Stimulated activated CD4-positive, alpha-beta T cell treated with anti-CD3 and anti-CD28 coated beads, Interleukin-2, amount 100 ng/mL, for 48 hours (primary cell): ENCODE measurements at regions not wholly inside any gene's neighbourhood (a gene's known extent, or its start where the extent isn't known, plus 50 kb on each side); places are given as distances from the start of the nearest gene placed in this dataset.
A peak's percentile ranks its signal among the peaks of the same experiment; 100 is the strongest.
"Not testable (repeated sequence)": the region's sequence is repeated elsewhere in the genome, so short reads cannot be mapped to it uniquely, and the experiment has no call there.

Experiments used
- DNase-seq, 2 donors: peaks; one replicate each; pipeline ENCODE4 v3.0.0-alpha.2; 2020

DNA sequence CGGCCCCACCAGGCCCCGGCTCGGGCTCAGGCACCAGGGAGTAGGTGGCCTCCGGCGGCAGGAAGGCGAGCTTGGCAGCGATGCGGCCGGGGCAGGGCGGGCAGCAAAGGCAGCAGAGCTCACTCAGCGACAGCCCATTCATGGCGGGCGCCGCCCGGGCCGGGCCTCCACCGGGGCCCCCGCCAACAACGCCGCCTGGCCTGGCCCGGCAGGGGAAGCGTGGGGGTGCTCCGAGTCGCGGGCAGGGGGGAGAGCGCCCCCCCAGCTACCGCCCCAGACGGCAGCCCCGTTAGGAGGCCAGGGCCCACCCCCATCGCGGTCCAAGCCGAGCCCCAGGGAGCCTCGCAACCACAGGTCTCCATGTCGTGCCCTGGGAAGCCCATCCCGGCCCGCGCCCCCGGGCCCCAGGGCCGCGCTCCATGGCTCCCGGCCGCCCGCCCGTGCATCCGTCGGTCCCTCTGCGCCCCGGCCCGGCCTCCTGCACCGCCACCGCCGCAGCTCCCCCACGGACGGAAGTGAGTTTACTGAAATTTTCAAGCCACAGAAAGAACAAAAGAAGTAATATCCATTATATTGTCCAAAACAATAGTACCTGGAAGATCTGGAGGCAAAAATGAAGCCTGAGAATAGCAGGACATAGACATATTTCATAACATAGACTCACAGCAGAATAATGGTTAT is 126.6 kb upstream of the VPREB1 start:
- not testable (repeated sequence) for DNase-seq

DNA sequence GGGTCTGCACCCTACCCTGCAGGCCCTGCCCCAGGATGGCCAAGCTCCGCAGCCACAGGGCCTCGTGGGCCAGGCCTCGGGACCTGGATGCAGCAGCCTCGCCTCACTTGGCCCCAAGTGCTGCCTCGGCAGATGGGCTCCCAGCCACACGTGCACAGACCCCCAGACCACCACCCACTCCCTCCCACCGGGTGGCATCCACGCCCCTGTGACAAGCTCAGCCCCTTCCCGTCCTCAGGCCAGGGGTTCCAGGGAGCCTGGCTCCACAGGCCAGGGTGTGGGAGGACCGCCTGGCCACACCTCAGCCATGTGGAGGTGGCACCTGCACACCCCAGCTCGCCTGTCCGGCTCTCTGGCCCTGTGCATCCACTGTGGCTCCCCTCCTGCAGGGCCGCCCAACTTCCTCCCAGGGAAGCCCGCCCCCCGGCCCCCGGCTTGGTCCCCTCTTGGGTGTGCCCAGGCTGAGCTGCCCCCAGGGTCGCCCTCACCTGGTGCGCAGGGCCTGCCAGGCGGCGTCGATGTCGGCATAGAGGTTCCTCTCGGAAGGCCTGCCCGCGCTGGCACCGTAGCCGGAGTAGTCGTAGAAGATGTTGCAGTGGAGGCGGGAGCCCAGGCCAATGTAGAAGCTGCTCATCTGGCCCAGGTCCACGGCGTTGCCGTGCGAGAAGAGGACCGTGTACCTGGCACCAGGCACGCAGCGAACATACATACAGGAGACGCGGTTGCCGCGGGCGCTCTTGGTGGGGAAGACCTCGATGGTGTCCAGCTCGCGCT is 127.4 kb upstream of the VPREB1 start:
- DNase-seq, result not testable (repeated sequence)

DNA sequence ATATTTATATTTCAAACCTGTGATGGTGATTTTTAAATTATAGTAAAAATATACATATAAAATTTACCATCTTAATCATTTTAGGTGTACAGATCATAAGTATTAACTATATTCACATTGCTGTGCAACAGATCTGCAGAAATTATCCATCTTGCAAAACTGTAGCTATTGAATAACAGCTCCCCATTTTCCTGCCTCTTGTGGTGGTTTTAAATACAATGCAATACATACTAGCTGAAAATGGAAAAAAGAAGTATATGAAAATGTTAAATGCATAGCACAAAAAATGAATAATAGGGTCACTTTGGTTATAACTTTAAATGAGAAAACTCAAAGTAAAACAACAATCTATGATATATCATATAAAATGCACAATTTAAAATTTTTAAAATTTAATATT is 130.9 kb upstream of the VPREB1 start:
- no peak for DNase-seq

DNA sequence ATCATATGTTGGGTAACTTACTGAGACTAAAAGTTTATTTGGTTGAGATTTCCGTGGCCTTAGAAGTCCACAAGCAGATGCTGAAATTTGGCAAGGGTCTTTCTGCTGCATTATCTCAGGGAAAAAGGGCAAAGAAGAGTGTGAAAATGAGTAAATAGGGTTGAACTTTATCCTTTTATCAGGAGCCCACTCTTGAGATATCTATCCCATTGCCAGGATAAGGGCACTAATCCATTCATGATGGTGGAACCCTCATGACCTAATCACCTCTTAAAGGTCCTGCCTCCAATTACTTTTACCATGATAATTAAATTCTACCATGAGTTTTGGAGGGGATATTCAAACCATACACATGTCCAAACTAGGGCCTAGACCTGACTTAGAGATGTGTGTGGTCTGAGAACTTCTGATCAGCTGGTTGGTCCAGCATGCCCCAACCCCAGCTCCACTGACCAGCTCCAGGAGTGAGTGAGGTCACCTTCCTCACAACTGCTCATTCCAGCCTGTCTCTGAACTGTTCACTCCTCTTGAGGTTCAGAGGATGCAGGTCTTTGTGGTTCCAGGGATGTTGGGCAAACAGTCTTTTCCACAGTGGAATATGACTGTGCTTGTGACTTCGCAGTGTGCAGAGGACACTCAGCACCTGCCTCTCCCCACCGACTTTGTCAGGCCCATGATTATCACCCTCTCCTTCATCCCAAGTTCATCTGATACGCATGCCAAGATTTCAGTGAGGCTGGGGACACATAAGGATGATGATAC is 130.1 kb upstream of the TOP3B start:
- DNase-seq, result no peak

DNA sequence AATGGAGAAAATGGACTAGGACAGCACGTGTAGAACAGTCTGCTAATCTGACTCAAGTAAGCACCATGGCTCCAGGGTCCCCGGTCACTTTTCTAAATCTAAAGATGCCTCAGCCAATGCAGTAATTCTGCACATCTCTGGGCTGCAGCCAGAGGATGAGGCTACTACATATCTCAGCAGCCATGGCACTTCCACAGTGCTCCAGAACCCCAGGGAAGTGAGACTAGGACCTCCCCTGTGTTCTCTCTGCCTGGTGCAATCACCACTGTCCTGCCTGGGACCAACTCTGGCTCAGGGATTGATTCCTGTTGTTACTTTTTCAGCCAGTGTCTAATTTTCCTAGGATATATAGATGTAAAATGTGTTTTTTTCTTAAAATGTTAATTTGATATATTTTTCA is 129.4 kb upstream of the TOP3B start:
- no peak for DNase-seq

DNA sequence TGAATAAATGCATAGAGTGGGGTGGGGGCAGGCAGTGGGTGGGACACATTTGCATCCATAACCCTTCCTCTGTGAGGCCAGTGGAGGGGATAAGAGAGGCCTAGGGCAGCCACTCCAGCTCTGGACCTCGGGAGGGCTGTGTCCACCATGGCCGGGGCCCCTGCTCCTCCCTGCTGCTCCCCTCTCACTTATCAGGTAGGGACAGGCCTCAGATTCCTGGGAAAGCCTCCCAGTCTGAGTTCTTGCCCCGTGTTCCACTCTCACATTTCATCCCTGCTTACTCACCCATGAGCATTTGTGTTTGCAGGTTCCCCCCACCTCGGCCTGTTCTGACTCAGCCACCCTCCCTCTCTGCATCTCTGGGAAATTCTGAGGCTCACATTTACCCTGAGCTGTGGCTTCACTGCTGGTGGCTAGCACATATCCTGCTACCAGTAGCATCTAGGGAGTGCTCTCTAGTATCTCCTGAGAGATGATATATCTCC is 128.7 kb upstream of the TOP3B start:
- DNase-seq, result peak; percentile 24 to 37

DNA sequence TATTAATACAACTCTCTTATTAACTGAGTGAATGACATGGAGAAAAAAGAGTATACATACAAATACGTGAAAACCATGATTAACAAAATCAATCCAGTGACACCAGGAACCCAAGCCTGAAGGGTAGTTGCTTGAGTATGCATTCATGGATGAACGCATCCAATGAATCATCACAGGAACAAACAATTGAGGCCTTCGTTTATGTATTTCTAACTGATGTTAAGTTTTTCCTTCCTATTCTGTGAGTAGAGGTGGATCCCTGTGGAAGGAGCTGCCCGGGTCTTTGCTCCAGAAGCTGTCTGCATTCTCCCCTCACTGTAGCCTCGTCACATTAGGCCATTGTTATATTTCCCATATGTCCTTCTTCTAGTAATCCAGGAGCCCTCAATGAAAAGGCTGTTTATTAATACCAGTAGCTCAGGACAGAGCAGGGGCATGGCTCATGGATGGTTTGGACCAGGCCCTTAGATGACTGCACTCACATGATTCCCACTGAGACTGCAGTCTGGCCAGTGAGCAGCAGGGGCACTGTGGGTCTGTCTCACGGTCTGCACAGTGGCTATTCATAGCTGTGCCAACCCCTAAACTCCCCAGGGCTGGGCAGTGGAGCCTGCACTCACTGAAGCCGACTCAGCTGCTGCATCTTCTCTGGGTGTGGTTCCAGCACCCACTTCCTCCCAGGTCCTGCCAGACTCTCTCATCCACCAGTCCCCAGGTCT is 128.1 kb upstream of the TOP3B start:
- DNase-seq, result peak; percentile 32 to 38

DNA sequence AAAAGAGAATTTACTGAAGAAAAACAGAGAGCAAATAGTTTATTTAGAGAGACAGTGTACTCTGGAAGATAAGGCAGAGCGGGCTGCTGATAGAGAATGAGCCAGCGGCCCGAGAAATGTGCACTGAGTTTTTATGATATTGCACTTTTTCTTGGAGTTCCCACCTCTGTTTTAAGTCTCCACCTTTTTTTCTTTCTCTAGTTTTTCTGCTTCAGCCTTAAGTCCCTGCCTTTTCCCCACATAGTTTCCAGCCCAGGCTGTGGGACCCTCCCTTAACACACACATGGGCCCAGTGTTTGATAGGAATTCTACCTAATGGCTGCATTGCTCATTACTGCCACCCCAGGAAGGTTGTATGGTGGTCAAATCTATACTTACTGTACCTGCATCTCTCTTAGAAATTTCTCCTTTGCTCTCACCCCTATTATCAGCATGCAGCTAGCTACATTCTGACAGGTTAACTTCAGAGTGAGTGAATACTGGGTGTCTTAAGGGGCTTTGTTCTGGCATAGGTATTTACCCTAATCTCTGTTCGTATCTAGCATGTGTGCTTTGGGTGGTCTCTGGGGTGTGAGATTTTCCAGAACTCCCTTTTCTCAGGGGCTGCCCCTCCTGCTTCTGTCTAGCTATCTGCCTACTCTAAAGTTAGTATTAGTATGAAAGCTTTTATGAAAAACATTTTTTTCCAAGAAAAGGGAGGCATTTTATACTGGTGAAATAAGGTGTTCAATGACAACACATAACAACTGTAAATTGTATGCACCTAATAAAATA is 127.3 kb upstream of the TOP3B start:
- no peak for DNase-seq

DNA sequence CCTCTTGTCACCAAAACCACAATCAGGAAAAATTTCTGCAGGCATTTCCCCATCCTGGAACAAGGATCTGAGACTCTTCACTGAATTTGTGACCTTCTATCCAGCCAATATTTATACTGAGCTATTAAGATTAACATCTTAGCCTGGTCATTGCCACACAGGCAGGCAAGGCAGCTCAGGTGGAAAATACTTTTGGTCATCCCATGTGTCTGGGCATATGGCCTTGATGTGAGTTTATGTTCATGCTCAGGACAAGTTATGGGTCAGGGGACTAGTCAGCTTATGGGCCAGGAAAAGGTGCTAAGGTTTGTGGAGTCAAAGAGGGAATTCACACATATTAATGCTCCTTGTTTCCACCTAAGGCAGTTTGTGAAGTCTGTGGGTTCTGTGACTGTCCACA is 124.3 kb upstream of the TOP3B start:
- no peak for DNase-seq

DNA sequence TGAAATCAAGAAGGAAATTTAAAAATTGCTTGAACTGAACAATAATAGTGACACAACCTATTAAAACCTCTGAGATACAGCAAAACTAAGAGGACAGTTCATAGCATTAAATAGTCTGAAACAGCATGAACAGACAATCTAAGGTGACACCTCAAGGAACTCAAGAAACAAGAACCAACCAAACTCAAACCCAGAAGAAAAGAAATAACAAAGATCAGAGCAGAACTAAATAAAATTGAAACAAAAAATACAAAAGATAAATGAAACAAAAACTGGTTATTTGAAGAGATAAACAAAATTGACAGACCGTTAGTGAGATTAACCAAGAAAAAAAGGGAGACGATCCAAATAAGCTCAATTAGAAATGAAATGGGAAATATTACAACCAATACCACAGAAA is 122.8 kb upstream of the TOP3B start:
- no peak for DNase-seq

DNA sequence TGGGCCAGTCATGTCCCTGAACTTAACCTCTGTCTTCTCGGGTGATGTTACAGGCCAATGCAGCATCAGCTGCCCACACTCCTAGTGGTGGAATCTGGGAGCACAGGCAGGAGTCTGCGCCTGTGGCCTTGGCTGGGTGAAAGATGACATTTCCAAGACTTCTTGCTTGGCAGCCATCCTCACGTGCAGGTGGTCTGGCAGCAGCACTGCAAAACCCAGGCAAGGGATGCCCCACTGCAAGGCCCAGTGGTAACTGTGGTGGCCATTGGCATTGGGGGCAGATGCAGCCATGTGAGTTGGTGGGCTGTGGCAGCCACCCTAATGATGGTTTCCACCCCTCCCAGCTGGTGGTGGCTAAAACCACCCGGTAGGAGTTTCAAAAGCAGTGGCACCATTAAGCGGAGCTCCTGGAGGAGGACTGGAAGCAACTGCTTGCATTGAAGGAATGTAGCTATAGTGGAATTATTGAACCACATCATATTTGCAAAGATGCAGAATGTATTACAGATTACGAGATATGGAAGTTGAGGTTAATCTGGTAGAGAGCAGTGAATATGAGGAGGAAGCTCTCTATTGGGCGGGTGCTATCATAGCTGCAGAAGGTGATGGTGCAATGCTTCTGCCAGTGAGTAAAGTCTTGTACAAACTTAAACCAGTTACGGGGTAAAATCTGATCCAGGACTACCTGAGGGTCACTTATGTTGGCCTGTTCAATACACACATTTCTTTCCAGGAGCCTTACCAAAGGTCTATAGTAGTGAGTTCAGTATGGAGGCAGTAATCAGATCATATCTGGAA is 120.7 kb upstream of the TOP3B start:
- peak; percentile 12 to 16 for DNase-seq

DNA sequence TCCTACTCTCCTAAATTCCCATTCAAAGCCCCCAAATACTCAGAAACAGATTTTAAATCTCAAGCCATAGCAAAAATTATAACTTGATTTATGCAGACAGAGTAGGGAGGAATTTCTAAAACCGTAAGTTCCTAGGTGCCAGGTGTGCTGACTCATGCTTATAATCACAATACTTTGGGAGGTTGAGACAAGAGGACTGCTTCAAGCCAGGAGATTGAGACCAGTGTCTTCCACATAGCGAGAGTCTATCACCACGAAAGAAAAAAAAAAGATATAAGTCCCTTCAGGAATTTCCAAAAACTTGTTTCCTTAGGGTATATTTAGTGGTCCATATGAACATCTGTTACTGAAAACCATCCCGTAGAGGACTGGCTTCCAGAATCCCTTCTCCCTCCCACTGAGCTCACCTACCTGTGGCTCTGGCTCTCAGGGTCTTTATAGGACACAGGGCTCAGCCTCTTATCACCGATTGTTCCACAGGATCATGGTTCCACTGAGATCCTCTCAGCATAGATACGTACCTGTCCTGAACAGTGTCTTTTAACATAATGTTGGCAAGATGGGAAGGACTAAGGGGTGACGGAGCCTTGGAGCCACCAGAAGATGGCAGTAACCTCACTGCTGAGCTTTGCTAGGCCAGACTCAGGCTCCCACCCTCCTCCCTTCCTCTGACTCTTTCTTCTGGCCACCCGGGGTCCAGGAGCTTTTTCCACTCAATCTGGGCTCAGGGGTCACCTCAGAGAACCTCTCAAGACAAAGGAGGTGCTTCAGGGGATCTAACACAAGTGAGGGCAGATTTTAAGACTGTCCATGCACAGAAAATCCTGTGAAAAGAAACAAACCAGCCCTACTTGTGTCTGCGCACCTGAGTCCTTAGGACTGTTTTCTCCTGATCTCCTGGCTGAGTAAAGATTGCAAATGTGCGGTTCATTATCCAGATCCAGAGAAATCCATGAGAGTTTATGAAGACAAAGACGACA is 117.5 kb upstream of the TOP3B start:
- no peak for DNase-seq

DNA sequence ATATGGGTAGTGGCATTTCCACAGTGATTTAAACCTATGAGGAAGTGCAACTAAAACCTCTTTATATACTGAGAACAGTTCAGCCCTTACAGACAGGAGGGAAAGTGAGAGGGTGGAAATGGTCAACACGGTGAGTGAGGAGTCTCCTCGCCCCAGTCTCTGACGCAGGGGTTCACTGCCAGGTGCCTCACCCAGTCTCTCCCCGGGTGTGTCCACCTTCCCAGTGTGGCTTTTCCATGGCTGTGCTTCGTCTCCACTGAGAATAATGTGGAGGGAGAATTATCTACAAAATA is 116.6 kb upstream of the TOP3B start:
- no peak for DNase-seq

DNA sequence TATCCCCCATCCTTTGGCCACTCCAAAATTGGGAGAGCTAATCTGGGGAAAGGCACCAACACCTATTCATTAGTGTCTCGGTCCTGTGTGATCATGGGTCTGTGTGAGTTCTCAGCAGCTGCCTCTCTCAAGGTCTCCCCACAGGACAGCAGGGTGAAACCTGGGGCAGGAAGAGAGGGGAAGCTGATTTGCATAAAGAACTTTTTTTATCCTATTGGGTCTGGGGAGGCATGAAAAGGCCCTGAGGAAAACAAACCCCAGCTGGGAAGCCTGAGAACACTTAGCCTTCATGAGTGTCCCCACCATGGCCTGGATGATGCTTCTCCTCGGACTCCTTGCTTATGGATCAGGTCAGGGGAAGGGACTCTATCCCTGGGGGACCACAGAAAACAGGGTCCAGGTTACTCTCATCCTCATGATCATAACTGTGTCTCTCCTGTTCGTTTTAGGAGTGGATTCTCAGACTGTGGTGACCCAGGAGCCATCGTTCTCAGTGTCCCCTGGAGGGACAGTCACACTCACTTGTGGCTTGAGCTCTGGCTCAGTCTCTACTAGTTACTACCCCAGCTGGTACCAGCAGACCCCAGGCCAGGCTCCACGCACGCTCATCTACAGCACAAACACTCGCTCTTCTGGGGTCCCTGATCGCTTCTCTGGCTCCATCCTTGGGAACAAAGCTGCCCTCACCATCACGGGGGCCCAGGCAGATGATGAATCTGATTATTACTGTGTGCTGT is 116.0 kb upstream of the TOP3B start:
- no peak for DNase-seq

DNA sequence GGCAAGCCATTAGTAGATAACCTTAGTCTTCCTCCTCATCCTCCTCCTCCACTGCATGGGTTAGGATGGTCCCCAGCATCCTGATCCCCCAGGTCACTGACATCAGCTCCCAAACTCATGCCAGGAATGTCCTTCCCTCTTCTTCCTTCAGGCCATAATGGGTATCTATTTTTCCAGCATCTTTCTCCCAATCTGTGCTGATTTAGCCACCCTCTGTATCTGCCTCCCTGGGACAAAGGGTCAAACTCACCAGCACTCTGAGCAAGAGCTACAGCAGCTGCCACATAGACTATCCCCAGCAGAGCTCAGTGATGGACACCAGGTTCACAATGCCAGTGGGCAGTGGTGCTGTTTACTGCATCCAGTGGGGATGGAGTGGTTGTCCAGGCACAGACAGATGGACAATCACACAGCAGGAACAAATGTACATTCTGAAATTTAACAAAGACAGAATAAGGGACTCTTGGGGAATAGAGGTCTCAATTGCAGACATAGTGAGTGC is 115.2 kb upstream of the TOP3B start:
- DNase-seq, result no peak

DNA sequence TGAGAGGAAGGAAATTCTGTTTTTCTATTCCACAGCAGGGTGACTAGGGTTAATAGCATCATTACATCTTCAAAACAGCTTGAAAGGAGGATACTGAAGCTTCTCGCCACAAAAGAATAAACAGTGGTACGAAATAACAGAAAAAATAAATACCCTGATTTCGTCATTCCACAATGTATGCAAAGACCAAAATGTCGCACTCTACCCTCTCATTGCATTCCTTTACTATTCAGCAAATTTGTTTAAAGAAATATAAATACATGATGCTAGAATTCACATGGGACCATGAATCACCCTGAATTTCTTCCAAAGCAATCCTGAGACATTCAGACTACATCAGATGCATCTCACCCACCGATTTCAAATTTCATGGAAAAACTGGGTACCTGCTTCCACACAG is 112.3 kb upstream of the TOP3B start:
- DNase-seq, result no peak

DNA sequence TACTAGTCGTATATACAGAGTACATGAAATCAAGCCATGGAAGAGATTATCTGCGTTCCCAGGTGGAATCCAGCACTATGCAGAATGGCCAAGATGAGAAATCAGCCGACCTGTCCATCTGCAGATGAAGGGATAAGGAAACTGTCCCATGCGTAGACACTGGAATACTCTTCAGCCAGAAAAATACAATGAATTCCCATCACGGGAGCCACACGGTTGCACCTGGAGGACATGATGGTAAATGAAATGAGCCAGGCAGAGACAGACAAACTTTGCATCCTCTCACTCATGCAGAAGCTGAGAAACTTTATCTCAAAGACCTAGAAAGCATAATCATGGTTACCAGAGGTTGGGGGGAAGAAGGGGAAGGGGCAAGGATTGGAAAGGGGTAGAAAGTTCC is 111.9 kb upstream of the TOP3B start:
- no peak for DNase-seq

DNA sequence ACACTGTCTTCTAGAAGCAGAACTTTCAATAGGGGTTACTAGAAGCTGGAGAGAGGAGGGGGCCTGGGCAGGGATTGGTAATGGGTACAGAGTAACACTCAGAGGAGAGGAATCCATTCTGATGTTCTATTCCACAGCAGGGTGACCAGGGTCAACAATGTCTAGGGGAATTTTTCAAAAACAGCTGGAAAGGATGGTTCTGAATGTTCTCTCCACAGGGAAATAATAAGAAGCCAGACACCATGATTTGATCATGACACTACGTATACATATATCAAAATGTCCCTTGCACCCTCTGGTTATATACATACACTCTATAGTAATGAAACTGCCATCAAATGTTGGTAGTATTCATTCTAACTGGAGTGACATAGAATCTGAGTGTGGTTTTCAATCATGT is 111.2 kb upstream of the TOP3B start:
- no peak for DNase-seq

DNA sequence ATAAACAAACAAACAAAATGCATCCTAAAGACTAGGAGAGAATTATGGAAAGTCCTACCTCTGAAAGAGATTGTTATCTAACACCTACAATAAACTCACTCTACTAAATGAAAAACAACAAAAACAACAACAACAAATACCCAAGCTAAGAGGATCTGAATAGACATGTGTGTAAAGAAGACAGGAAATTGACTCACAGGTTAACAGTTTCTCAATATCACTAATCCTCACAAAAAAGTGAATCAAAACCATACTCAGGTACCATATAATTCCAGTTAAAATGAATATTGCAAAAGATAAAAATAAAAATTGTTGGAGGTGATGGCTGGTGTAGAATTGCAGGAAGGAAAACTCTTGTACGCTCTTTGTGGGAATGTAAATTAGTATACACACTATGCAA is 110.4 kb upstream of the TOP3B start:
- no peak for DNase-seq
